Anterior cingulate cortex (tissue), 58 donors: ENCODE measurements at regions not wholly inside any gene's neighbourhood (a gene's known extent, or its start where the extent isn't known, plus 50 kb on each side); places are given as distances from the start of the nearest gene placed in this dataset.
"Not testable (repeated sequence)": the region's sequence is repeated elsewhere in the genome, so short reads cannot be mapped to it uniquely, and the experiment has no call there.

Experiments used
- DNase-seq, 58 donors: peaks; one replicate each; lab custom pipeline; 2025; lab: John Stamatoyannopoulos, UW

DNA sequence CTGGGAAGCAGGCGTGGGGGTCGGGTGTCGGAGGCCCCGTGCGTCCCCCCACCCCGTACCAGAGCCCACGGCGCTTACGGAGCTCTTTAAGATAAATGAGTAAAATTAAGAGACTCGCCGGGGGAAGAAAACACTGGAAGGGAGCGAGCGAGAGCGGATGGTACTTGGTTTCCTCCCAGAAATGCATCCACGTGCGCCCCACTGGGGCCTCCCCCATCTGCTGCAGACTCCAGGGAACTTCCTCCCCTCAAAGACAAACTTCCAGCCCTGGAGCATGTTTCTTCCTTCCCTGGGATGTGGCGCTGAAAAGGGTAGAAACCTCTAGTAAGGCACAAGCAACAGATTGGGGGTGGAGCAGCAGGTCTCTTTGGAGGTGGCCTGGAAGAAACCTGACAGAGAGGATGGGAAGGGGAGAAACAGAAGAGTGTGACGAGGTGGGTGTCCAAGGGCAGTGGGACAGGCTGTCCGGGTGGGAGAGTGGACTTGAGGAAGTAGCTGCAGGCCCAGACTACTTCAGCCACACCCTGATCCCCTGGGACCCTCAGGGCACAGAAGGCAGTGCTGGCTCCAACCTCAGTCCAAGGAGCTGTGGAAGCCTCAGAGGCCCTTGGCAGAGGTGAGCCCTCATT is 91.2 kb downstream of the TRIM43 start:
- DNase-seq = peak in 3 of 58 donors; percentile 33 to 59 (median 48)

DNA sequence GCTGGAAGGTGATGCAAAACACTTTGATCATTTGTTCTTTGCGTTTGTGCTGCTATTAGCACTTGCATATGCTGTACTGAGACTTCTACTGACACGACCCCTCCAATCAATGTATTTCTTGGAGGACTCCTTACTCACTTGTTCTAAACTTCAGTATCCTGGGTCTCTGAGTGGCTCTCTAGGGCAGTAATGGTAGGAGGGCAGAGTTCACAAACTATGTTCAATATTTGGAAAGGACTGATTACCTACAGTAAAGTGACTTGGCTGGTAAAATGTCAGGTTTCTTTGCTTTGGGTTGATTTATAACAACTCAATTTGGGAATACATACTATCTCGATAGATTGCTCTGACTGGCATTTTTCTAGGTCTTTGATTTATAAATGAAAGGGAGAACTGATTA is 93.7 kb downstream of the TRIM43 start:
- DNase-seq = no peak

DNA sequence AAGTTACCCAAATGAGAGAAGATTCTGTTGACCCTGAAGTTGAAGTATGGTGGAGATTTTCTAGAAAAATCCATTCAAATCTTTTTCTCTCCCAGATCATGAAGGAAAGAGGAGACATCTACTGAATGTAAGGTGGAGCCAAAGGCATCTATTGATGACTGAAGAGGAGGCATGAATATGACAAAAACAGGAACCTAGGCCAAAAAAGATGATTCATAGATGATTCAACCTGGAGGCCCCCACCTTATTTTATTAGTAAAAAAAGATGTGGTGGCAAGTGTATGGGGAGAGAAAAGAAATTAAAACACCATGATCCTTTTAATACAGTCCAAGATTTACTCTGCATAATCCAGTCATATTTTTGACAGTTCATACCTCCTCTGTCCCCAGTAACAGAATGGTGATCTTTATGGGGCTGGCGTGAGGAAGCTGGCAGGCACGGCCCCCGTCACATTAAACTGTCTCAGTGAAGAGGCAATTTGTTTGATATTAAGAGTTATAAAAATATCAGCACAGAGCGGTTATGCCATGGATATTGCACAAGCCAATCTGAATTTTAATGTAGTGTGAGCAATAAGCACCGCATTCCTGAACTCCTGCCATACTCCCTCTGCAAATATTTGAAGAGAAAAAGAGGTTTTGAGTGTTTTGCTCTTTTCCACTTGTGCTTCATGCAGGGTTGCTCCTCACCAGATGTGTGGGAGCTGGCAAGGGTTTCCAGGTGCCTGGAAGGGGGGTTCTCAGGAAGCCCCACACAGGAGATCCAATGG is 94.4 kb downstream of the TRIM43 start:
- not testable (repeated sequence) for DNase-seq

DNA sequence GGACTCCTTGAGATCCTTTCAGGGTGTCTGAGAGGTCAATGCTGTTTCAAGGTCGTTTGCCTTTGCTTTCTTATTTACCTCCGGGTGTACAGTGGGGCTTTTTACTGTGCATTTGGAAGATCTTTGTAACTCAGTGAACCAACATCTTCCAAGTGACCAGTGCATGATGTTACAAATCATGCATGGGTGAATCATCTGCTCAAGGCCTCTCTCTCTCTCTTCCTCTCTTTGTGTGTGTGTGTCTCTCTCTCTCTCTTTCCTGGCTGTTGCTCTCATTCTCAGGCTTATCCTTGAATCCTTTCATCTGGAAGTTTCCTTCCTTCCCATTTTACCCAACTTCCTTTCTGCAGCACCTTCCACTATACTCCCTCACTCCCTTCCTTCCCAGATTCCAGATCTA is 96.1 kb downstream of the TRIM43 start:
- DNase-seq = not testable (repeated sequence)

DNA sequence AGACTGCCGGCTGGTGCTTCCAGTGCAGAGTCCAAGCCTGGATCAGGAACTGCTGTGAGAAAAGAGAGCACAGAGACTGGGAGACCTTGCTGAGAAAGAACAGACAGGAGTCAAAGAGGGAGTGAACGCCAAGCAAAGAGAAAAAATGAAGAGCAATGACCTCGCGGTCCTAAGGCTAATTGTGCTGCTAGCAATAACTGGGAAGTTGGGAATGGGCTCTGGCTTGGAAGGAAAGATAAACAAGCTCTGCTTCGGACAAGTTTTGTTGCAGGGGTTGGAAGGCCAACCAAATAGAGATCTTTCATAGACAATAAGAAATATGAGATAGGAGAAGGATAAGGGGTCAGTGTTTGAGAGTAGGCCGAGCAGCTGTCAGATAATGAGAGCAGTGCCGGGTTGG is 99.4 kb downstream of the TRIM43 start:
- not testable (repeated sequence) for DNase-seq

DNA sequence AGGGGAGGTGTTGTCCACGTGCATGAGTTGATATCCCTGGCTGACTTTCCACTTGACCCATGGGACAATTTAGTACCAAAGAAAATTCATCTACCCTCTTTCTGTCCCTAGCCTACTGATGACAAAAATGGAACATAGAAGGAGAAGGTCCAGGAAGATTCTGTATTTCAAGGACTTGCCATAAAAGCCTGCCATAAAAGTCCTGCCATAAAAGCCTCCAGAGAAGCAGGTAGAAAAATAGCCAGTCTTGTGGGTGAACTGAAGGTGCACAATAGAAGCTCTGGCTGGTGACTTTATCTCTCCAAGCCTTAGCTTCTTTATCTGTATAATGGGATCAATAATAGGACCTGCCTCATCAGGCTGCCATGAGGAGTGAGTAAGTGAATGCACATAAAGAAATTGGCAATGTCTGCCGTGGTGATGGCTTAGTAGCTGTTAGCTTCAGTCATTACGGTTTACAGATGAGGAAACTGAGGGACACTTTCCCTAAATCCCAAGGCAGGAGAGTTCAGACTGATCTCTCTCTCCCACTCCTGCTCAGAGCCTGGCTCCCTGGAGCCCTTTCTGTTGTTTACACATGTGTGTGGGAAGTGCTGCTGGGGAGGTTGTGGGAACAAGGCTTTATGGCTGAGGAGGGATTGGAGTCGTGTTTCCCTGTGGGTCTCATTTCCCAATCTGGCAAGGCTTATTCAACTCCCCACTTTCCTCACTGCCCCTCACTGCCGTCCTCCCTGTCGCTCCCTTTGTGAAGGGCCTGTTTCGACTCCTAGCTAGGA is 101.5 kb downstream of the TRIM43 start:
- DNase-seq = not testable (repeated sequence)

DNA sequence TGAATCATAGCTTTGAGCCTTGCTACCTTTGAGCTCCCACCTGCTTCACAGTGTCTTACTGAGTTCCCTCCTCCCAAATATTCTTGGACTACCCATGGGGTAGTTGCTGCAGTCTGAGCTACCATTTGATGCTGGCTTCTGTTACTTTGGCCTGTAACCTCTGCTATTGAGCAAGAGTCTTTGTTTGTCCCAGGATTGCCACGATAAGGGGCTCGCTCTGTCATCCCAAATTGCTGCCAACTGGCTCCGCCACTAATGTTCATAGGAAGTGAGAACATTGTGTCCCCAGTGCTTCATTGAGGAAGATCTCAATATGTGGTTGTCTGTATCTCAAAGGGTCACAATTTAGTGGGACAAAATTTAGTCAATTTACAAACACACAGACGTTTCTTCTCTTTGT is 103.8 kb downstream of the TRIM43 start:
- no peak for DNase-seq

DNA sequence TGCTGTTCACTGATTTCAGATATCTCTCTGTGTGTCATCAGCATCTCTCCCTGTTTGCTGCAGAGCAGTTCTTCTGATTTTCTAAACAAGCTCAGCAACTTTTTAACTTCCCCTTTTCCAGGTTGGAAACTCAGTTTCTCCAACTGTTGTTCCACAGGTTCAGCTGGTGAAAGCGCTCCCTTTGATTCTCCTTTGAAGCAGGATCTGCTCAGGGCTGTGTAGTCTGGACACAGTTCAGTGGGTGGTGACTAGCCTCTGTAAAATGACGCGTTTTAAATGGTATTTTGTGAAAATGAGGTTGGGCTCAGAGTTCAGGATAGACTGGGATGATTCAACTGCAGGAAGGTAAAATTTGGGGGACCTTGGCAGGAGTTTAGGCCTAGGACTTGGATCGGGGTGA is 106.3 kb downstream of the TRIM43 start:
- DNase-seq = no peak

DNA sequence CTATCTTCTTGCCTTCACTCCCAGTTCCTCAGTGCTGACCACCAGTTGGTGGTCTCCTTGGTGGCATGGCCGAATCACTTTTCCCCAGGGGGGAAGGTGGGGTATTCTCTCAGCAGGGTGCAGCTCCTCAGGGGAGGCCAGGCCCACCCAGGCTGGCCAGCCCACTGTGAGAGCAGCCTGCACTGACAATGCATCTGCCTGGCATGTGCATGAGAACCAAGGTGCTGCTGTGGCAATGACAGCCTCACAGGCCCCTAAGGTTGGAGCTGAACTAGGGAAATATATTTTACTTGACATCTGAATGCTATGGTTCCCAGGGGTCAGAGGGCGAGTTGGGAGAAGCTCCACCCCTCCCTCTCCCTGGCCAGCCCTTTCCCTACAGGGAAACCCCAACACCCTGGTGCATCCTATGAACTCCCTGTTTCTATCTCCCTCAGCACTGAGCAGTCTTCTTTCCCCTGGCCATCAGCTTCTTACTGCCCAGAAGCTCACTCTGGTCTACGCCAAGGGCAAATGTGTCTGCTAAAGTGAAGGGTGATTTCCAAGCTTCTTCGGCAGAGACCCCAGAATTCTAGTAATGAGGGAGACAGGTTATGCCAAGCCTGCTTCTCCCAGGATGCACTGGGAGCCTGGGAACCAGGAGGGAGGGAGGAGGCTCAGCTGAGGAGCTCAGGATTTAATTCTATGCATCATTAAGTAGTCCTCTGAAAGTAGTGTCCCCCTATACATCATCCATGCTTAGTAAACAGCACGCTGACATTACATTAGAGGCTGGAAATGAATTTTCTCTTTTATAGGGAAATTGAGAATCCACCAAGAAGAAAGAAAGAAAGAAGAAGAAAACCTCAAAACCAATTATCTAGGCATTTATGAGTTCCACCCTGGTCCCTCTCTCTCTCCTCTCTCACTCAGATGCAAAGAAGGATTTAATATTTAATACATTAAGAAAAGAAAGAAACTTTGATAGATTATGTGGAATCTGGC is 107.7 kb downstream of the TRIM43 start:
- not testable (repeated sequence) for DNase-seq

DNA sequence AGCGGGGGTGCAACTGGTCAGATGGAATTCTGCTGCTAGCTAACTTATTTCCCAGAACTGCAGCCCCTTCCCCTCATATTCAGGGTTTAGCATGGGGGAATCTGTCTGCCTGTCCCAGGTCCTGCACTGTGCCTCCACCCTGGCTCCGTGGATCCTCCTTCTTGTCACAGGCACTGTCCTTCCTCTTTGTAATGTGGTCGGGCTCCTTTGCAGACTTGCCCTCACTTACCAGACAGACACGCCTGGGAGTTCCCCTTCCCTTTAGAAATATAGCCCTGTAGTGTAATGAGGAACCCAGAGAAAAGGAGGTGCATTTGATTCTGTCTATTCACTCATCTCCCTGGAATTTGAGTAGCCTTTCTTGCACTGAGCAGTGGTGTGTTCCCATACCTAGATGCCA is 108.7 kb downstream of the TRIM43 start:
- peak in 1 of 58 donors; percentile 4 for DNase-seq

DNA sequence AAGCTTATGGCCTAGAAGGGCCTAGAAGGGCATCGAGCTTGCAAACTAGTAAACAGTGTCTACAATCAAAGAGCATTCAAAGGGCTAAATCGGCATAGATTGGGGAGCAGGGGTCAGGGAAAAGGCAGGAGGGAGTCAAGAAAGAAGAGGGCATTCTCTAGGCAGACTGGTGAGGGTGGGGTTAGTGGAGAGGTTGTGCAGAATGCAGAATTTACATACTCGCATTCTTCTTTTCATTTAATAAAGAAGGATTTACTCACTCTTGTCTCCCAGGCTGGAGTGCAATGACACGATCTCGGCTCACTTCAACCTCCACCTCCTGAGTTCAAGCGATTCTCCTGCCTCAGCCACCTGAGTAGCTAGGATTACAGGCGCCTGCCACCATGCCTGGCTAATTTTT is 110.7 kb downstream of the TRIM43 start:
- DNase-seq = no peak

DNA sequence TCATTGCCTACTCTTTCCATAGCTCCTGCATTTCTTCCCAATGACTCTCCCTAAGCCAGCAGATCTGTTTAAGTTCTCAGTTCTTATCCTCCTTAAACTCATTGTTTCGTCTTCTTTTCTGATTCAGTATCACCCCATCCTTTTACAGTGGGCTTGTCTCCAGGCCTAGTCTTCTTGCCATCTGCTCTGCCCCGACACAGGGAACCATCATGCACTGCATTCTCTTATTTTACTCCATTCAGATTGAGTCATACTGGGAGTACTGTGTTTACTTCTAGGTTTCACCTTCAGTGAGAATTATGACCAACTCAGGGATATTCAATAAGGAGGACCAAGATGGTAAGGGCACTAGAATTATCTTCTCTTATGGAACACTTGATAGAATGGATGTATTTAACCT is 115.4 kb downstream of the TRIM43 start:
- DNase-seq = not testable (repeated sequence)

DNA sequence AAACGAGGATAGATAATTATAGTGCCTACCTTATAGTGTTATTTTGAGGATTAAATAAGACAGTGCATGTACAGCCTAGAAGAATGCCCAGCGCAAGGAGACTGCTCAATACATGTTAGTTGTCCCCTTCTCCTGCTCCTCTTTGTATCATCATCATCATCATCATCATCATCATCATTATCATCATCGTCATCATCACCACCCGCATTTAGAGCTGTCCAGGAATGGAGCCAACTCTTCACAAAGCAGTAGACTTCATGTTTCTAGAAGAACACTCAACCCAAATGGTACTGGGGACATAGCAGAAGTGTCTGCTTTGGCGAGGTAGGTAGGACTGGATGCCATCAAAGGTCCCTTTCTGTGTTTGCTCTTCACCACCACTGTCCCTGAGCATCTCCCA is 116.0 kb downstream of the TRIM43 start:
- no peak for DNase-seq

DNA sequence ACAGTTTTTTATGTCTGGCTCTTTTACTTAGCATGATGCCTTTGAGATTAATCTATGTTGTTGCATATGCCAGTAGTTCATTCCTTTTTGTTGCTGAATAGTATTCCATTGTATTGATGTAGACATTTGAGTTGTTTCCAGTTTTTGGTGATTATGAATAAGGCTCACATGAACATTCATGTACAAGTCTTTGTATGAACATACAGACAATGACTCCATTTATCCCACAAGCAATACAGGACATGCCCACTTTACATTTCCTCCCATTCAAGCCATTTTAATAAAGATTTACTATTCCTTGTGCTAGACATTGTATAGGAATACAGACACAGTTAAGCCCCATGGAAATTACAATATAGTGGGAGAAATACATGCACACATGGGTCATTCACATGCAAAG is 118.0 kb downstream of the TRIM43 start:
- no peak for DNase-seq

DNA sequence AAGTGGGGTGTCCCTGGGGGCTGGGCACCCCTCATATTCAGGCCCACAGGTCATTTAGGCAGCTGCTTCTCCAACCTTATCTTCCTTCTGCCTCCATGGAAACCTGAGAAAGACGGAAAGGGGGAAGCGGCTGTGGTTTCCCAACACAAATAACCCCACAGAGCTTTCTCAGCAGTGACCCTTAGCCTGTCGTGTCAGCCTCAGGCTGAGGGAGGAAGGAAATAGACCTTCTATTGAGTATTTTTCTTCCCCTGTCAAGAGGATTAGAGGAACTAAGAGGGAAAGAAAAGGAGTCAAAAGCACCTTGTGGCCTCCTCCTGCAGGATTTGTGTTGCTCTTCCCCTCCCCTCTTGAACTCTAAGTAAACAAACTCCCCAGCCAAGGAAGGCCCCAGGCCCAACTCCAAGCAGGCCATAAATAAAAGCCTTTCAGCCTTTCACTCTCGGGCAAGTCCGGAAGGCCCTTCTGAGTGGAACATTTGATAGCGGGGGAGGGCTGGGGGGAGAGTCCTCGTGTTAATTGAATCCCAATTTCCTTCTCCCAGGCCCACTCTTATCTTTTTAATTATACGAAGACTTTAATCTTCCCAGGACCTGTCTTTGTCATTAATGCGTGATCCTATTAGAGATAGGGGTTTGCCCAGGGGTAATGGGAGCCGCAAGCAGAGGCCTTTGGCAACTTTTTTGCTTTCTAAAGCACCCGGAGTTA is 121.8 kb downstream of the TRIM43 start:
- DNase-seq = not testable (repeated sequence)

DNA sequence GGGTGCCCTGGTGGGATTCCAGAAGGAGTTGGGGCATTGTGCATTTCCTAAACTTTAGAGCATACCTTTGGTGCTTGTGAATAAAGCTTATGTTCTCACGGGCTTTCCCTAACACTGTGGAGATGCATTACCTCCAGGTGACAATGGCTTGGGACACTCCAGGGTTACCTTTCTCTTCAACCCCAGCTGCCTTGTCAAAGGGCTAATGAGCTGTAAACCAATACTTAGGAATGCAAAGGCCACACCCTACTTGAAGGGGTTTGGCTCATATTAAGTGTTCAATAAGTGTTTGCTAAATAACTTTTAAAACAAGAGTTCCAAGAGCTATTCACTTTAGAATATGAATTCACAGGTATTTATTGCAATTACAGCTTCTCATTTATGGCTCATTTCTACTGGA is 122.6 kb downstream of the TRIM43 start:
- DNase-seq = not testable (repeated sequence)

DNA sequence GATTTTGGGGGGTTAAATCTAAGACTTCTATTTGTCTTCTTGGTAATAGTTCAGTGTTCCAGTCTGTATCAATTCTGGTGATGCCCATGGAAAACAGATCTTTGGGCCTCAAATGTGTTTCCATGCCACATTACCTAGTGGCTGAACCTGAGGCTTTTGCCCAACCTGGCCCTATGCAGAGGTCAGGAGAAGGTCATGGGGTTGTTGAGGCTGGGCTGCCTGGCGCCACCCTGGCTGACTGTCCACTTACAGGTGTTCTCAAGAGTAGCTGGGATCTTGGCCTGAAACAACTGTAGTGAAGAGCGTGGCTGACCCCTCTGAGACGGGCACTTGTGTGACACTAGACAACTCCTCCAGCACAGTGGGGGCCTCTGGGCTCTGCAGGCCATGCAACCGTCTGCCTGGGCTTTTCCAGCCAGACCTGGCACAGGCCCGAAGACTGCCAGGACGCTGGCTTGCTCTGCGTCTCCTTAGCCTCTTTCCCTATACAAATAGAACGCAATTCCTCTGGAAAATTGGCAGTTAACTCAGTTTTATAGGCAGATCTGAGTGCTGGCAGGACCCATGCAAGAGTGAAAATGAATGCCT is 127.8 kb downstream of the TRIM43 start:
- no peak for DNase-seq

DNA sequence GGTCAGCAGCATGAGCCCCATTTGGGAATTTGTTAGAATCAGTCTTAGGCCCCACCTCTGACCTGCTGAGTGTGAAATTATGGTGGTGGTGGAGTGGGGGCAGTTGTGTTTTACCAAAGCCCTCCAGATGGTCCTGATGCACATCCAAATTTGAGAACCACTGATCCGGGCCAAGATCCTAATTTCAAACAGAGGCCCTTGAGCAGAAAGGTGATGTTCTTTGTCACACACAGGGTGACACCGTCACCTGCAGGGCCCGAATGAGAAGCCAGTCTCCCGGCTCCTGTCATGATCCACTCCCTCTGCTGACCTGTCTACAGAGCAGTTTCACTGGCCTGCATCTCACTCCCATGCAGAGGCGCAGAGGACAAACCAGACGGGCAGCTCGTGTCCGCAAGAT is 129.9 kb downstream of the TRIM43 start:
- no peak for DNase-seq

DNA sequence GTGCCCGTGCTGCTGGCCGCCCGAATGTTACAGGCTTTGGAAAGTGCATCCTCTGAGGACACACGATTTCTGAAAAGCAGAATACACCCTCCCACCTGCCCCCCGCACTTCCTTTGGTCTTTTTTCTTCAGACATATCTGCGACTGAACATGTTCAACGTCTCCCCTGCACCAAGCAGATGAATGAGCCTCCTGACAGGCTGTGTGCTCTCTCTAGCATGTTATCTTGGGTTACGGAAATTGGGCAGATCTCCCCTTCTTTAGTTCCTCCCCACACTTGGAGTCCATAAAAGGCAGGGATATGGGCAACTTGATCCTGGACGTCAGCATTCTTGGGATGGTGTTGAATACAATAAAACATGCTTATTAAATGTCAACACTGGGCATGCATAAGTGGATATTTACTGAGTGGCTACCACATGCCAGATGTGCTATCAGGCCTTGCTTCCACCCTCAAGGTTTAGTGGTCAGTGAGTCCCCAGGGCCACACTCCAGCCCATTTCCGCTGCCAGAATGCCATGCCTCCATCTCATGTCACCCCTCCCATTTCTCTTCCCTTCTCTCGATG is 130.4 kb downstream of the TRIM43 start:
- DNase-seq = no peak
